GM18870 (cell line): ENCODE measurements at regions not wholly inside any gene's neighbourhood (a gene's known extent, or its start where the extent isn't known, plus 50 kb on each side); places are given as distances from the start of the nearest gene placed in this dataset.
"Not testable (repeated sequence)": the region's sequence is repeated elsewhere in the genome, so short reads cannot be mapped to it uniquely, and the experiment has no call there.

Source experiments
- ATAC-seq: cut with Tn5 transposase; IDR thresholded peaks from one replicate; pipeline ENCODE4 v1.9.1; 2021; ENCODE audit warnings: moderate library complexity; ENCODE audit not compliant: unreplicated experiment

GRCh38 chr7:68205826-68206225 lies 1209.2 kb downstream of the TYW1 start:
- ATAC-seq: no peak

DNA sequence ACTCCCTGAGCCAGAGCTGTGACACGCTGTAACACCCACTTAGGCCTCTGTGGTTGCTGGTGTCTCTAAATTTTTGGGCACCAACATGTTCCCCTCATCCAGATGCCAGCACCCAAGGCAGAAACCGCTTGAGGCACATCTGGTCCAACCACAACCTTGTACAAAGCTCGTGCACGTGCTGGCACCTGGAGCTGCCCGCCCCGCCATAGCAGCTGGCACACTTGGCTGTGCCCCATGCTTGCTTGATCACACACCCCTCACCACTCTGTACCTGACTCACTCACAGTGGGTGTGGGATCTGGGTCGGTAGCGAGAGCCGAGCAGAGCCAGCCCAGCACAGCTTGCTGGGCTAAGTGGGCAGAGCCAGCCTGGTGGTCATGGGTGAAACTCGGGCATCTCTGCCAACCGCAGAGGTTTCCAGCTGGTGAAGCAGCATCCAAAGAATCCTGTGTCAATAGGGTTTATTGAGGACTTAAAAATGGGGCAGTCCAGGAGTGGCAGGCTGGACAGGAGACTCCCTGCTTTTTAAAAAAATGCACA lies 1210.4 kb downstream of the TYW1 start:
- no peak for ATAC-seq

- ATAC-seq: no peak
Observed at GRCh38 chr7:68207676-68208075, 1211.0 kb downstream of the TYW1 start.

GRCh38 chr7:68209486-68209885 lies 1212.9 kb downstream of the TYW1 start:
- no peak for ATAC-seq

DNA sequence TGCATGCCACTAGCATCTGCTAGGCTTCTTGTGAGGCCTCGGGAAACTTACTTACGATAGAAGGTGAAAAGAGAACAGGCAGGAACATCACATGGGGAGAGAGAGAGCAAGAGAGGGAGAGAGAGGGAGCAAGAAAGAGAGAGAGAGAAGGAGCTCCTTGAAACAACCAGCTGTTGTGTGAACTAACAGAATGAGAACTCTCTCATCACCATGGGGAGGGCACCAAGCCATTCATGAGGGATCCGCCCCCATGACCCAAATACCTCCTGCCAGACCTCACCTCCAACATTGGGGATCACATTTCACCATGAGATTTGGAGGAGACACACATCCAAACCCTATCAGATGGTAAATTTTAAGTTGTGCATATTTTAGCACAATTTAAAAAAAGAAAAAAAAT lies 1217.2 kb downstream of the TYW1 start:
- no peak for ATAC-seq

DNA sequence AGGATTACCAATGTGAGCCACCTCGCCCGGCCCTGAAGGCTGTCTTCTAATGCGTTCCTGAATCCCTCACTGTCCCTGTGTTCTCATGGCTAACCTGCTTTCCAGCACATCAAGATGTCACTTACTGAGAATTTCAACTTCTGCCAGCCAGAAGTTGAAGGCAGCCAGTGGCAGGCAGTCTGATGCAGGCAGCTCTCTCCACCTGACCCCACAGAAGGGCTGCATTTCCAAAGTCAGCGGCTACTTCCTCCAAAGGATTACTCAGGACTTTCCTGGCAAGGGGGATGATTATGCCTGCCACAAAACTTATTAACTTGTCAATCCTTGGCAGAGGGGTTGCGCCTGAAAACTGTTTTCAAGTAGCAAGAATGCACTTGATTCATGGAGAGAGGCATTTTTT lies 1219.4 kb downstream of the TYW1 start:
- ATAC-seq: no peak

- no peak for ATAC-seq
Observed at GRCh38 chr7:68217426-68217825, 1220.8 kb downstream of the TYW1 start.

DNA sequence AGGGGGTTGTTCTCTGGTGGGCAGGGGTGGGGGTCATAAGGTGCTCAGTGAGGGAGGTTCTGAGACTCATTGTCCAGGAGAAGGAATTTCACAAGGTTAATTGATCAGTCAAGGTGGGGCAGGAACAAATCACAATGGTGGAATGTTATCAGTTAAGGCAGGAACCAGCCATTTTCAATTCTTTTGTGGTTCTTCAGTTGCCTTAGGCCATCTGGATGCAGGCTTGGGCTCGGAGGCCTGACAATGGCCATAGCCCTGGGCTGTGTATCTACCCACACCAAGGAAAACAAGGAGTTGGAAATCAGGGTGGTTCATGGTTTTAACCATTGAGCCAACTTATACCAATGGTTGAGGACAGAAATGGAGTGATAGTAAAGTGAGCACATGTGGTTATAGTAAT lies 1221.8 kb downstream of the TYW1 start:
- no peak for ATAC-seq

DNA sequence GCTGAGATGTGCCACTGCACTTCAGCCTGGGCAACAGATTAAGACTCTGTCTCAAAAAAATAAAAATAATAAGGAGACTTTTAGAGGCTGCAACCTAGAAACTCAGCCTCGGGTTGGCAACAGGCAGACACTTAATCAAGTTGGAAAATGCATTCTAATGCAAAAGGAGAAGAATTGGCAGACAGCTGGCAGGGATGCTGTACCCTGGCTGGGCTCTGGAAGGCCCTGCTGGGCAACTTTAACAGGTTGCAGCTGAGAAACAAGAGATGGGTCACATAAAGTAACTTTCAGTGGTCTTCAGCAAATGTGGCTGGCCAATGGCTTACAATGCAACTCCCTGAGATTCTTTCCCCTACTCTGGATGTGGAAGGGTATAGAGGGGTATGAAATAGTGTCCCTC lies 1225.7 kb downstream of the TYW1 start:
- no peak for ATAC-seq

DNA sequence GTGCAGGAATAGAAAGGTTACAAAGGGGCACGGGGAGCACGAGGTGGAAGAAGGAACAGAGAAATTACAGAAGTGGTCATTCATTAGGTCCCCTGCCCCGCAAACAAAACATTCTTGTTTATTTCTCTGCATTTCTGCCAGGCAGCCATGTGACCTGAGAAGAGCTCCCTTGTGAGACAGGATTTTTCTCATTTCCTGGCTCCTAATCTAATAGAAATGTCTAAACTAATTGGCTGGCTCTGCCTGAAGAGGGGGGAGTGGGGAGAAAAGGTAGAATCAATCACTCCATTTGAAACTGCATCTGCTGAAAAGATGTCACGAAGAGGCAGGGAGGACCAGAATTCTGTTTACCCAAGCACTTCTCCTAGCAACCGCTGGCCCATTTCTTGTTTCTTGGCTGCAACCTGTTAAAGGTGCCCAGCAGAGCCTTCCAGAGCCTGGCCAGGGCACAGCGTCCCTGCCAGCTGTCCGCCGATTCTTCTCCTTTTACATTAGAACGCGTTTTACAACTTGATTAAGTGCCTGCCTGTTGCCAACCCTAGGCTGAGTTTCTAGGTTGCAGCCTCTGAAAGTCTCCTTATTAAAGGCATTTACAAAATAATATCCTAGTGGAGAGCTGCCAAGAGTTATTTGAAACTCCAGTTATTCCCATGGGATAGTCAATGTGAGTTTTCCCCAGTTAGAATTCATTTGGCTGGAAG lies 1227.6 kb downstream of the TYW1 start:
- no peak for ATAC-seq

- not testable (repeated sequence) for ATAC-seq
Observed at GRCh38 chr7:68231011-68231410, 1234.4 kb downstream of the TYW1 start.

GRCh38 chr7:68235937-68236336 lies 1239.3 kb downstream of the TYW1 start:
- no peak for ATAC-seq

- ATAC-seq: no peak
Observed at GRCh38 chr7:68238204-68238805, 1241.7 kb downstream of the TYW1 start.

GRCh38 chr7:68243128-68243527 lies 1246.5 kb downstream of the TYW1 start:
- no peak for ATAC-seq

- no peak for ATAC-seq
Observed at GRCh38 chr7:68244389-68244788, 1247.8 kb downstream of the TYW1 start.

- ATAC-seq: no peak
Observed at GRCh38 chr7:68245688-68246087, 1249.1 kb downstream of the TYW1 start.

GRCh38 chr7:68246189-68246633 lies 1249.6 kb downstream of the TYW1 start:
- no peak for ATAC-seq

- no peak for ATAC-seq
Observed at GRCh38 chr7:68247126-68247525, 1250.5 kb downstream of the TYW1 start.

DNA sequence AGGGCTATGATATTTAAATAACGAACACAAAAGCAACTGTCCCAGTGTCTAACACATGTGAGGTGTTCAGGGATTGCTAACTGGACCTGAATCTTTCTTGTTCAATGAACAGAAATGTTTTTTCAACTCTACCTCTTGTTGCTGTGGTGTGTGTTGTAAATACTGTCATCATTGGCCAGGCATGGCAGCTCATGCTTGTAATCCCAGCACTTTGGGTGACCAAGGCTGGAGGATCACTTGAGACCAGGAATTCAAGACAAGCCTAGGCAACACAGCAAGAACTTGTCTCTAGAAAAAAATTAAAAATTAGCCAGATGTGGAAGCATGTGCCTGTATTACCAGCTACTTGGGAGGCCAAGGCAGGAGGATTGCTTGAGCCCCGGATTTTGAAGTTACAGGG lies 1250.9 kb downstream of the TYW1 start:
- no peak for ATAC-seq

DNA sequence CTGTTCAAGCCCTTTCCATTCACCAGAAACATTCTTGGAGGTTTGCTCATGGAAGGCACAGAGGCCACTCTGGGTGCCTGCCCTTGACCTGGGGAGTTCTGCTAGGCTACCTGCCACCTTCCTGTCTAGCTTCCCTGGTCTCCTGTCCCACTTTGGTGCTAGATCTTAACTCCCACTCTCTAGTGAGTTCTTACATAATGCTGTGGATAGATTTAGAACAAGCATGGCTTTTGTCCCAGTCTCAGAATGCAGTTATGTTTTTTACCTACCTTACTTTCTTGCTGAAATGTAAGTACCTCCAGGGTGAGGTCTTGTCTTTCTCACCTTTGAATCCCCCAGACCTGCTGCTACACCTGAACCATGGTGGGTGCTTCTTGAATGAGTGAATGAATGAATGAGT lies 1252.3 kb downstream of the TYW1 start:
- ATAC-seq: no peak

GRCh38 chr7:68249611-68250010 lies 1253.0 kb downstream of the TYW1 start:
- ATAC-seq: no peak

GRCh38 chr7:68250143-68250542 lies 1253.5 kb downstream of the TYW1 start:
- ATAC-seq: no peak

DNA sequence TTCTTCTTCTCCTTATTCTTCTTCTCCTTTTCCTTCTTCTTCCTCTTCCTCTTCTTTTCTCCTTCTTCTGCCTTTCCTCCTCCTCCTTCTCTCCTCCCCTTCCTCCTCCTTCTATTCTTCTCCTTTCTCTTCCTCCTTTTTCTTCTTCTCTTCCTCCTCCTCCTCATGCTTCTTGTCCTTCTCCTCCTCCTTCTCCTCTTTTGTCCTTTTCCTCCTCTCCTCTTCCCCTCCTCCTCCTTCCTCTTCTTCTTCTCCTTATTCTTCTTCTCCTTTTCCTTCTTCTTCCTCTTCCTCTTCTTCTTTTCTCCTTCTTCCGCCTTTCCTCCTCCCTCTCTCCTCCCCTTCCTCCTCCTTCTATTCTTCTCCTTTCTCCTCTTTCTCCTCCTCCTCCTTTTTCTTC lies 1258.2 kb downstream of the TYW1 start:
- ATAC-seq: not testable (repeated sequence)
